ENCODE measurements at regions not wholly inside any gene's neighbourhood (a gene's known extent, or its start where the extent isn't known, plus 50 kb on each side); places are given as distances from the start of the nearest gene placed in this dataset.
"Not testable (repeated sequence)": the region's sequence is repeated elsewhere in the genome, so short reads cannot be mapped to it uniquely, and the experiment has no call there.

DNA sequence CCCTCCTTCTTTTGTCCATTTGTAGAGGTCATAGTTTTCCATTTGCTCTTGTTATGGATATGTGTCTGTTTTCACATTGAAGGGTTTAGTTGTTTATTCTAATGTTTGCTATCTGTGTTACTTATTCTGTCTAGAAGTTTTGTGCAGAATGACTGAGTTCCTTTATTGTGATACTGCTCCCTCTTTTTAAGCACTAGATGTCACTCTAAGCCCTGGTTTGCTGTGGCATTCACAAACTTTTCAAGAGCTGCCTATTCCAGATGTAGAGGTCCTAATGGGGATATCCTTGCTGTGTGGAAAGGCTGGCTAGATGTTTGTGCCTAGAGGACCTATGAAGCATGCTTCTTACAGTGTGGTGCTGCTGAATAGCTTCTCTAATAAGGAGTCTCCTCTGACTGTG, 338.6 kb downstream of the SPIN4 start:
- H3K4me3 ChIP-seq (ENCODE audit: low read depth, low read length): no peak overlapping the region
- TF ChIP-seq, protein P1, sequence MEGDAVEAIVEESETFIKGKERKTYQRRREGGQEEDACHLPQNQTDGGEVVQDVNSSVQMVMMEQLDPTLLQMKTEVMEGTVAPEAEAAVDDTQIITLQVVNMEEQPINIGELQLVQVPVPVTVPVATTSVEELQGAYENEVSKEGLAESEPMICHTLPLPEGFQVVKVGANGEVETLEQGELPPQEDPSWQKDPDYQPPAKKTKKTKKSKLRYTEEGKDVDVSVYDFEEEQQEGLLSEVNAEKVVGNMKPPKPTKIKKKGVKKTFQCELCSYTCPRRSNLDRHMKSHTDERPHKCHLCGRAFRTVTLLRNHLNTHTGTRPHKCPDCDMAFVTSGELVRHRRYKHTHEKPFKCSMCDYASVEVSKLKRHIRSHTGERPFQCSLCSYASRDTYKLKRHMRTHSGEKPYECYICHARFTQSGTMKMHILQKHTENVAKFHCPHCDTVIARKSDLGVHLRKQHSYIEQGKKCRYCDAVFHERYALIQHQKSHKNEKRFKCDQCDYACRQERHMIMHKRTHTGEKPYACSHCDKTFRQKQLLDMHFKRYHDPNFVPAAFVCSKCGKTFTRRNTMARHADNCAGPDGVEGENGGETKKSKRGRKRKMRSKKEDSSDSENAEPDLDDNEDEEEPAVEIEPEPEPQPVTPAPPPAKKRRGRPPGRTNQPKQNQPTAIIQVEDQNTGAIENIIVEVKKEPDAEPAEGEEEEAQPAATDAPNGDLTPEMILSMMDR (IDR thresholded peaks at IDR 0.05; ENCODE audit: insufficient read depth, low read depth, low read length): no peak
- DNase-seq (ENCODE audit: low read depth): no peak

DNA sequence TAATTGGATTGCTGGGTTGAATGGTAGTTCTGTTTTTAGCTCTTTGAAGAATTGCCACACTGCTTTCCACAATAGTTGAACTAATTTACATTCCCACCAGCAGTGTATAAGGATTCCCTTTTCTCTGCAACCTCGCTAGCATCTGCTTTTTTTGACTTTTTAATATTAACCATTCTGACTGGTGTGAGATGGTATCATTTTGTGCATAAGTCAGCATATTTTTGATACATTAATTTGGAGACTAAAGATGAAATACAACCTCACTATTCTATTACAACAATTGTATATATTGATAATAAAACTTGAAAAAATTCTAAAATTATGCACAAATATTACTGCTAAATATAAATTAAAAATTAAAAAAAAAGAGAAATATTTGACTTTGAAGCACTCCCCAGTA, 350.9 kb downstream of the SPIN4 start:
- not testable (repeated sequence) for DNase-seq (ENCODE audit: low read depth); H3K4me3 ChIP-seq (ENCODE audit: low read depth, low read length)

Measured in fibroblast of villous mesenchyme (primary cell).